Sigmoid colon (tissue), 4 donors: ENCODE measurements at regions not wholly inside any gene's neighbourhood (a gene's known extent, or its start where the extent isn't known, plus 50 kb on each side); places are given as distances from the start of the nearest gene placed in this dataset.

ENCODE experiments used
- EP300 ChIP-seq, 4 donors: sonication (generic); formaldehyde crosslinking; IDR thresholded peaks; one replicate each; pipeline ENCODE4 v1.6.1; 2017; ENCODE audit warnings: antibody characterized with exemption in 4 of 4
- POLR2A ChIP-seq, 2 donors: fragments of 450-650 bp; IDR thresholded peaks; one replicate each; pipeline ENCODE4 v1.6.1; 2016; ENCODE audit warnings: antibody characterized with exemption in 2 of 2, mild to moderate bottlenecking in 2 of 2, moderate library complexity in 2 of 2
- POLR2AphosphoS5 ChIP-seq, 4 donors: sonication (generic); formaldehyde crosslinking; IDR thresholded peaks; one replicate each; pipeline ENCODE4 v1.6.1; 2017; ENCODE audit warnings: antibody characterized with exemption in 4 of 4
- TF ChIP-seq, protein P1 (sequence below), 4 experiments: fragments of 450-650 bp in 3 of 4; fragments of 200-600 bp in 1 of 4; IDR thresholded peaks; one replicate each; pipeline ENCODE4 v1.5.1; 2016 to 2019; ENCODE audit warnings: antibody characterized with exemption in 4 of 4, mild to moderate bottlenecking in 3 of 4, moderate library complexity in 2 of 4

GRCh38 chrX:147340947-147341346 is 526.4 kb upstream of the CXorf51A start:
- no peak for TF ChIP-seq POLR2AphosphoS5 (IDR thresholded peaks at IDR 0.05)
- TF ChIP-seq, protein P1, sequence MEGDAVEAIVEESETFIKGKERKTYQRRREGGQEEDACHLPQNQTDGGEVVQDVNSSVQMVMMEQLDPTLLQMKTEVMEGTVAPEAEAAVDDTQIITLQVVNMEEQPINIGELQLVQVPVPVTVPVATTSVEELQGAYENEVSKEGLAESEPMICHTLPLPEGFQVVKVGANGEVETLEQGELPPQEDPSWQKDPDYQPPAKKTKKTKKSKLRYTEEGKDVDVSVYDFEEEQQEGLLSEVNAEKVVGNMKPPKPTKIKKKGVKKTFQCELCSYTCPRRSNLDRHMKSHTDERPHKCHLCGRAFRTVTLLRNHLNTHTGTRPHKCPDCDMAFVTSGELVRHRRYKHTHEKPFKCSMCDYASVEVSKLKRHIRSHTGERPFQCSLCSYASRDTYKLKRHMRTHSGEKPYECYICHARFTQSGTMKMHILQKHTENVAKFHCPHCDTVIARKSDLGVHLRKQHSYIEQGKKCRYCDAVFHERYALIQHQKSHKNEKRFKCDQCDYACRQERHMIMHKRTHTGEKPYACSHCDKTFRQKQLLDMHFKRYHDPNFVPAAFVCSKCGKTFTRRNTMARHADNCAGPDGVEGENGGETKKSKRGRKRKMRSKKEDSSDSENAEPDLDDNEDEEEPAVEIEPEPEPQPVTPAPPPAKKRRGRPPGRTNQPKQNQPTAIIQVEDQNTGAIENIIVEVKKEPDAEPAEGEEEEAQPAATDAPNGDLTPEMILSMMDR (IDR thresholded peaks at IDR 0.05) = no peak
- TF ChIP-seq POLR2A (IDR thresholded peaks at IDR 0.05) = no peak
- no peak for TF ChIP-seq EP300 (IDR thresholded peaks at IDR 0.05)
